GM21529 (cell line): ENCODE measurements at regions not wholly inside any gene's neighbourhood (a gene's known extent, or its start where the extent isn't known, plus 50 kb on each side); places are given as distances from the start of the nearest gene placed in this dataset.

Experiments used
- ATAC-seq: cut with Tn5 transposase; IDR thresholded peaks from one replicate; pipeline ENCODE4 v1.9.1; 2021; ENCODE audit not compliant: unreplicated experiment

- ATAC-seq: no peak
Observed at GRCh38 chr14:54207075-54207474, 189.7 kb upstream of the CDKN3 start.

GRCh38 chr14:54207476-54208462 lies 189.0 kb upstream of the CDKN3 start:
- no peak for ATAC-seq

- ATAC-seq: no peak
Observed at GRCh38 chr14:54208751-54209150, 188.1 kb upstream of the CDKN3 start.

- no peak for ATAC-seq
Observed at GRCh38 chr14:54209511-54210250, 187.1 kb upstream of the CDKN3 start.

- ATAC-seq: no peak
Observed at GRCh38 chr14:54211551-54212308, 185.1 kb upstream of the CDKN3 start.

GRCh38 chr14:54213536-54213935 lies 183.3 kb upstream of the CDKN3 start:
- no peak for ATAC-seq

- ATAC-seq: no peak
Observed at GRCh38 chr14:54216827-54217226, 180.0 kb upstream of the CDKN3 start.

- ATAC-seq: no peak
Observed at GRCh38 chr14:54219261-54220070, 177.3 kb upstream of the CDKN3 start.

- no peak for ATAC-seq
Observed at GRCh38 chr14:54220071-54220703, 176.6 kb upstream of the CDKN3 start.

- ATAC-seq: no peak
Observed at GRCh38 chr14:54220704-54221431, 175.9 kb upstream of the CDKN3 start.

GRCh38 chr14:54221432-54221803 lies 175.4 kb upstream of the CDKN3 start:
- ATAC-seq: no peak

GRCh38 chr14:54221971-54222370 lies 174.8 kb upstream of the CDKN3 start:
- no peak for ATAC-seq

GRCh38 chr14:54223831-54224402 lies 172.9 kb upstream of the CDKN3 start:
- no peak for ATAC-seq

GRCh38 chr14:54225457-54226060 lies 171.2 kb upstream of the CDKN3 start:
- ATAC-seq: no peak

GRCh38 chr14:54226103-54226502 lies 170.7 kb upstream of the CDKN3 start:
- ATAC-seq: no peak

- no peak for ATAC-seq
Observed at GRCh38 chr14:54226558-54226957, 170.2 kb upstream of the CDKN3 start.

- no peak for ATAC-seq
Observed at GRCh38 chr14:54229136-54229535, 167.7 kb upstream of the CDKN3 start.

GRCh38 chr14:54230645-54231044 lies 166.2 kb upstream of the CDKN3 start:
- ATAC-seq: no peak

- no peak for ATAC-seq
Observed at GRCh38 chr14:54232735-54233134, 164.1 kb upstream of the CDKN3 start.
